ENCODE measurements at regions not wholly inside any gene's neighbourhood (a gene's known extent, or its start where the extent isn't known, plus 50 kb on each side); places are given as distances from the start of the nearest gene placed in this dataset.

- DNase-seq = no peak
These were observed 56.3 kb upstream of the ELL2 start for GRCh38 chr5:96017951-96018350.

- no peak for DNase-seq
These were observed 54.6 kb upstream of the ELL2 start for GRCh38 chr5:96016216-96016615.

DNA sequence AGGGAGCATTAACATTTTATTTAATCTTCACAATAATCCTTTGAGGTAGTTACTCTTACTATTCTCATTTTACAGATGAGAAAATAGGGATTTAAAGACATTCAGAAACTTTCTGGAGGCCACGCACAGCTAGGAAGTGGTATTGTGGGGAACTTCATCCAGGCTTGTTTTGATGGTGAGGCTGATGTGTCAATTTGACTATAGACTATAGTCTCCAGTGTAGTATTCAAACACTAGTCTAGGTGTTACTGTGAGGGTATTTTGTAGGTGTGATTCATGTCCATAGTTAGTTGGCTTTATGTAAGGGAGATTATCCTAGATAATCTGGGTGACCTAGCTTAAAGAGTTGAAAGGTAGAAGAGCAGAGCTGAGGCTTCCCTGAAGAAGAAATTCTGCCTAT lies 54.1 kb upstream of the ELL2 start:
- DNase-seq = no peak

- DNase-seq = no peak
These were observed 52.7 kb upstream of the ELL2 start for GRCh38 chr5:96014395-96014794.

- DNase-seq = no peak
These were observed 51.6 kb upstream of the ELL2 start for GRCh38 chr5:96013254-96013653.

GRCh38 chr5:96012399-96012798 lies 50.7 kb upstream of the ELL2 start:
- no peak for DNase-seq
